ENCODE measurements at regions not wholly inside any gene's neighbourhood (a gene's known extent, or its start where the extent isn't known, plus 50 kb on each side); places are given as distances from the start of the nearest gene placed in this dataset.
A peak's percentile ranks its signal among the peaks of the same experiment; 100 is the strongest.

DNA sequence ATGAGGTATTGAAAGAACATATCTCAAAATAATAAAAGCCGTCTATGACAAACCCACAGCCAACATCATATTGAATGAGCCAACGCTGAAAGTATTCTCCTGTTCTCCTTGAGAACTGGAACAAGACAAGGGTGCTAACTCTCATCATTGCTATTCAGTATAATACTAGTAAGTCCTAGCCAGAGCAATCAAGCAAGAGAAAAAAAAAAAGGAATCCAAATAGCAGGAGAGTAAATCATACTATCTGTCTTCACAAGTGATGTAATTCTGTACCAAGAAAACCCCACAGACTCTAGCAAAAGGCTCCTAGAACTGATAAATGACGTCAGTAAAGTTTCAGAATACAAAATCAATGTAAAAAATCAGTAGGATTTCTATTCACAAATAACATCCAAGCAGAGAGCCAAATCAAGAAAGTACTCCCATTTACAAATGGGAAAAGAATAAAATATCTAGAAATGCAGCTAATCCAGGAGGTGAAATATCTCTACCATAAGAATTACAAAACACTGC, 1632.8 kb downstream of the NCAM2 start:
- Mint-ChIP-seq H3K27me3 (ENCODE audit: low read depth) (no peaks in the 10 kb centered on the region), H3K27ac (no peak overlapping the region), H3K4me3 (no peak overlapping the region), H3K36me3 (ENCODE audit: low read depth) (no peaks in the 10 kb centered on the region), H3K9me3 (no peaks in the 10 kb centered on the region), H3K4me1 (no peaks in the 10 kb centered on the region)
- TF ChIP-seq, protein P1, sequence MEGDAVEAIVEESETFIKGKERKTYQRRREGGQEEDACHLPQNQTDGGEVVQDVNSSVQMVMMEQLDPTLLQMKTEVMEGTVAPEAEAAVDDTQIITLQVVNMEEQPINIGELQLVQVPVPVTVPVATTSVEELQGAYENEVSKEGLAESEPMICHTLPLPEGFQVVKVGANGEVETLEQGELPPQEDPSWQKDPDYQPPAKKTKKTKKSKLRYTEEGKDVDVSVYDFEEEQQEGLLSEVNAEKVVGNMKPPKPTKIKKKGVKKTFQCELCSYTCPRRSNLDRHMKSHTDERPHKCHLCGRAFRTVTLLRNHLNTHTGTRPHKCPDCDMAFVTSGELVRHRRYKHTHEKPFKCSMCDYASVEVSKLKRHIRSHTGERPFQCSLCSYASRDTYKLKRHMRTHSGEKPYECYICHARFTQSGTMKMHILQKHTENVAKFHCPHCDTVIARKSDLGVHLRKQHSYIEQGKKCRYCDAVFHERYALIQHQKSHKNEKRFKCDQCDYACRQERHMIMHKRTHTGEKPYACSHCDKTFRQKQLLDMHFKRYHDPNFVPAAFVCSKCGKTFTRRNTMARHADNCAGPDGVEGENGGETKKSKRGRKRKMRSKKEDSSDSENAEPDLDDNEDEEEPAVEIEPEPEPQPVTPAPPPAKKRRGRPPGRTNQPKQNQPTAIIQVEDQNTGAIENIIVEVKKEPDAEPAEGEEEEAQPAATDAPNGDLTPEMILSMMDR (IDR thresholded peaks at IDR 0.05; ENCODE audit: unreplicated experiment in 3 of 3) = no peak

GRCh38 chr21:22632176-22632575, 1634.0 kb downstream of the NCAM2 start:
- TF ChIP-seq, protein P1 (IDR thresholded peaks at IDR 0.05; ENCODE audit: unreplicated experiment in 3 of 3) = no peak
- Mint-ChIP-seq H3K27ac (no peak overlapping the region), H3K36me3 (ENCODE audit: low read depth) (no peaks in the 10 kb centered on the region), H3K4me1 (no peaks in the 10 kb centered on the region), H3K4me3 (no peak overlapping the region), H3K9me3 (no peaks in the 10 kb centered on the region), H3K27me3 (ENCODE audit: low read depth) (no peaks in the 10 kb centered on the region)

GRCh38 chr21:22649246-22649645, 1651.0 kb downstream of the NCAM2 start:
- TF ChIP-seq, protein P1 (IDR thresholded peaks at IDR 0.05; ENCODE audit: unreplicated experiment in 3 of 3) = no peak
- Mint-ChIP-seq H3K4me3 (no peak overlapping the region), H3K4me1 (peaks cover 5% of the 10 kb centered on the region), H3K27me3 (ENCODE audit: low read depth) (no peaks in the 10 kb centered on the region), H3K27ac (peak overlapping the region in 1 of 3 experiments; percentile 28), H3K9me3 (no peaks in the 10 kb centered on the region), H3K36me3 (ENCODE audit: low read depth) (no peaks in the 10 kb centered on the region)

DNA sequence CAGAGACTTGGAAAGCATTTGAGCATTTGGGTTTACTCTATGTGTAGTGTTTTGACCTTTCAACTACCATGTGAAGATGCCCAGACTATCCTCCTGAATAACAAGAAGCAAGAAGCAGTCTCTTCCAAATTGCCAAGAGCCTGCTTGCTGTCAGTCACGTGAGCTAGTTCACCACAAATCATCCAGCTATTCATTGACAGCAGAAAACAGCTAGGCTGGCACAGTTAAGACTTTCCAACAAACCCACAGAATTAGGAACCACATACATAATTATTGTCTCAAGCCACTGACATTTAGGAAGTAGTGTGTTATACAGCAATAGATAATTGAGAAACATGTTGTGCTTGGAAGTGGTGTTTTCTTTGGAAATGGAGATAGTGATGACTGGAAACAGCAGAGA, 1652.0 kb downstream of the NCAM2 start:
- Mint-ChIP-seq H3K9me3 (no peaks in the 10 kb centered on the region), H3K36me3 (ENCODE audit: low read depth) (no peaks in the 10 kb centered on the region)

DNA sequence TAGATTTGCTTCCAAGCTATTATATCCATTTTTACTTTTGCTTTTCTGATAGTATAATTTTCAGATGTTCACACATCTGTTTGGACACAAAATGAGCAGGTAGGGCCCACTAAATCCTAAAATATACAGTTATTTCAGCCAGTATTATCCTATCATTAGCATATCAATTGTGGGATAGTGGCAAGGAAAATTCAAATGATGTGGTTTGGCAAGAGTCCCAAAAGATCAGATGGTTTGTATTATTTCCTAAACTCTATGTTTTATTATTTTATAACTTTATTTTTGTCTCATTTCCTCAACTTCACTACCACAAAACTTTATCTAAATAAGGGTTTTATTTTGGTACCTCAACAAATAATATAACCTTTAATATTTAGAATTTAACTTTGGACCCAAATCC, 1659.6 kb downstream of the NCAM2 start:
- Mint-ChIP-seq H3K4me3 (no peak overlapping the region), H3K27me3 (ENCODE audit: low read depth) (no peaks in the 10 kb centered on the region), H3K36me3 (ENCODE audit: low read depth) (no peaks in the 10 kb centered on the region)

More for the DNA sequence above, 1652.0 kb downstream of the NCAM2 start:
- TF ChIP-seq, protein P1 (IDR thresholded peaks at IDR 0.05; ENCODE audit: unreplicated experiment in 3 of 3) = no peak
- H3K27me3 Mint-ChIP-seq (ENCODE audit: low read depth) = no peaks in the 10 kb centered on the region
- H3K4me1 Mint-ChIP-seq = peaks cover 5% of the 10 kb centered on the region
- no peak overlapping the region for H3K27ac Mint-ChIP-seq
- no peak overlapping the region for H3K4me3 Mint-ChIP-seq

GRCh38 chr21:22670148-22670547, 1671.9 kb downstream of the NCAM2 start:
- Mint-ChIP-seq H3K27ac (no peak overlapping the region), H3K9me3 (peaks cover 10% of the 10 kb centered on the region), H3K4me3 (no peak overlapping the region), H3K4me1 (no peaks in the 10 kb centered on the region), H3K36me3 (ENCODE audit: low read depth) (no peaks in the 10 kb centered on the region), H3K27me3 (ENCODE audit: low read depth) (no peaks in the 10 kb centered on the region)
- TF ChIP-seq, protein P1 (IDR thresholded peaks at IDR 0.05; ENCODE audit: unreplicated experiment in 3 of 3) = no peak

More for the DNA sequence above, 1659.6 kb downstream of the NCAM2 start:
- Mint-ChIP-seq H3K4me1 (no peaks in the 10 kb centered on the region), H3K27ac (no peak overlapping the region), H3K9me3 (no peaks in the 10 kb centered on the region)
- TF ChIP-seq, protein P1 (IDR thresholded peaks at IDR 0.05; ENCODE audit: unreplicated experiment in 3 of 3) = no peak
